IMR-90 (cell line): ENCODE measurements at regions not wholly inside any gene's neighbourhood (a gene's known extent, or its start where the extent isn't known, plus 50 kb on each side); places are given as distances from the start of the nearest gene placed in this dataset.

ENCODE experiments used
- ATAC-seq: fragments of 200-7000 bp; cut with Tn5 transposase; 2 replicates; pipeline ENCODE4 v1.9.1; 2020; ENCODE audit warnings: low read depth, mild to moderate bottlenecking, moderate library complexity
- BruUV-seq: library from RNA; stranded (reverse); fragments of 400-500 nt; replicated peaks from 2 replicates; lab custom pipeline; 2021; lab: Mats Ljungman, UMichigan
- CTCF ChIA-PET: fragments of 300-600 bp; formaldehyde crosslinking; extraction: SDS; loops from one replicate; lab custom pipeline; 2021; ENCODE audit warnings: antibody characterized with exemption; lab: Yijun Ruan, JAX
- POLR2A ChIA-PET: fragments of 300-600 bp; sonication (Branson Sonifier 250); formaldehyde crosslinking; loops from one replicate; lab custom pipeline; 2022; ENCODE audit warnings: antibody characterized with exemption; ENCODE audit not compliant: unreplicated experiment; lab: Charles Lee
- DNase-seq: peaks from one replicate; pipeline ENCODE4 v3.0.0; 2013
- H2AFZ ChIP-seq: replicated peaks from 2 replicates; pipeline ENCODE3; 2013; ENCODE audit warnings: low read length, mild to moderate bottlenecking; ENCODE audit not compliant: poor library complexity
- H2AK5ac ChIP-seq: 2 replicates; pipeline ENCODE4 v1.6.1; 2013; ENCODE audit warnings: low read depth, low read length, inconsistent platforms
- H2AK9ac ChIP-seq: replicated peaks from 2 replicates; pipeline ENCODE3; 2013; ENCODE audit warnings: mild to moderate bottlenecking, low read depth, low read length, moderate library complexity; ENCODE audit not compliant: poor library complexity
- H2BK120ac ChIP-seq: 2 replicates; pipeline ENCODE4 v1.6.1; 2013; ENCODE audit warnings: low read depth, low read length, inconsistent platforms
- H2BK15ac ChIP-seq: 3 replicates; pipeline ENCODE4 v1.6.1; 2013; ENCODE audit warnings: low read depth, low read length, inconsistent platforms
- H2BK20ac ChIP-seq: 2 replicates; pipeline ENCODE4 v1.6.1; 2013; ENCODE audit warnings: low read depth, mild to moderate bottlenecking, inconsistent platforms, low read length, moderate library complexity
- H2BK5ac ChIP-seq: 2 replicates; pipeline ENCODE4 v1.6.1; 2013; ENCODE audit warnings: mild to moderate bottlenecking, low read depth, low read length, inconsistent platforms; ENCODE audit not compliant: poor library complexity, severe bottlenecking
- H3K14ac ChIP-seq: replicated peaks from 2 replicates; pipeline ENCODE4 v1.6.1; 2013; ENCODE audit warnings: low read depth, low read length, inconsistent platforms
- H3K18ac ChIP-seq: 2 replicates; pipeline ENCODE4 v1.6.1; 2013; ENCODE audit warnings: low read depth, low read length, control low read depth
- H3K23ac ChIP-seq: 2 replicates; pipeline ENCODE4 v1.6.1; 2013; ENCODE audit warnings: low read depth, low read length, inconsistent platforms
- H3K27ac ChIP-seq: 2 replicates; pipeline ENCODE4 v1.5.1; 2013; ENCODE audit warnings: mild to moderate bottlenecking, control low read depth, low read length; ENCODE audit not compliant: insufficient read depth
- H3K27me3 ChIP-seq: 2 replicates; pipeline ENCODE4 v1.6.1; 2013; ENCODE audit warnings: low read length; ENCODE audit not compliant: control insufficient read depth, insufficient read depth
- H3K36me3 ChIP-seq: 2 replicates; pipeline ENCODE4 v1.6.1; 2013; ENCODE audit warnings: low read length, mixed read lengths; ENCODE audit not compliant: control insufficient read depth, insufficient read depth
- H3K4ac ChIP-seq: 2 replicates; pipeline ENCODE4 v1.6.1; 2013; ENCODE audit warnings: low read depth, low read length, inconsistent platforms
- H3K4me1 ChIP-seq: 2 replicates; pipeline ENCODE4 v1.6.1; 2013; ENCODE audit warnings: low read length, mixed read lengths; ENCODE audit not compliant: control insufficient read depth, insufficient read depth
- H3K4me2 ChIP-seq: 2 replicates; pipeline ENCODE4 v1.6.1; 2013; ENCODE audit warnings: low read depth, mild to moderate bottlenecking, control low read depth, low read length, moderate library complexity
- H3K4me3 ChIP-seq: 2 replicates; pipeline ENCODE4 v1.5.1; 2013; ENCODE audit warnings: low read depth, mild to moderate bottlenecking, control low read depth, low read length, moderate library complexity; ENCODE audit not compliant: insufficient read depth
- H3K56ac ChIP-seq: 2 replicates; pipeline ENCODE4 v1.6.1; 2013; ENCODE audit warnings: low read length, inconsistent platforms; ENCODE audit not compliant: insufficient read depth; ENCODE audit errors: extremely low read depth
- H3K79me1 ChIP-seq, 2 experiments: 2 replicates each; pipeline ENCODE4 v1.6.1; 2013; ENCODE audit warnings: low read length in 2 of 2, inconsistent platforms in 1 of 2, low read depth in 1 of 2
- H3K9ac ChIP-seq: 2 replicates; pipeline ENCODE4 v1.6.1; 2013; ENCODE audit warnings: low read depth, low read length, control low read depth
- H3K9me1 ChIP-seq: 2 replicates; pipeline ENCODE4 v1.6.1; 2013; ENCODE audit warnings: low read length, inconsistent platforms; ENCODE audit not compliant: insufficient read depth
- H3K9me3 ChIP-seq: 2 replicates; pipeline ENCODE4 v1.6.1; 2013; ENCODE audit warnings: low read length; ENCODE audit not compliant: control insufficient read depth, insufficient read depth
- H4K20me1 ChIP-seq: 2 replicates; pipeline ENCODE4 v1.6.1; 2013; ENCODE audit warnings: low read length, inconsistent platforms; ENCODE audit not compliant: insufficient read depth
- H4K5ac ChIP-seq: 2 replicates; pipeline ENCODE4 v1.6.1; 2013; ENCODE audit warnings: mild to moderate bottlenecking, low read depth, low read length, control low read depth
- H4K8ac ChIP-seq, 2 experiments: 2 replicates each; pipeline ENCODE4 v1.6.1; 2013; ENCODE audit warnings: low read depth in 2 of 2, low read length in 2 of 2, control low read depth in 1 of 2, inconsistent platforms in 1 of 2
- H4K91ac ChIP-seq: 2 replicates; pipeline ENCODE4 v1.6.1; 2013; ENCODE audit warnings: low read depth, low read length, inconsistent platforms; ENCODE audit not compliant: insufficient read depth
- RAD21 ChIP-seq: IDR thresholded peaks from 2 replicates; pipeline ENCODE4 v1.6.1; 2012; ENCODE audit warnings: low read length, improper control_type of control experiment
- dilution Hi-C: fragments of 300-500 bp; cut with HindIII; formaldehyde crosslinking; loops from one replicate; pipeline ENCODE4 v1.14.3; 2018; ENCODE audit warnings: low sequenced_read_pairs; ENCODE audit not compliant: unreplicated experiment
- in situ Hi-C: fragments of 300-500 bp; cut with MboI; formaldehyde crosslinking; loops from 3 replicates; pipeline ENCODE4 v1.14.3; 2019; ENCODE audit warnings: low sequenced_read_pairs, inconsistent platforms, mixed read lengths
- intact Hi-C: fragments of 100-400 bp; cut with micrococcal nuclease; formaldehyde crosslinking; loops from 2 replicates; pipeline ENCODE4 v1.10.0; 2022

DNA sequence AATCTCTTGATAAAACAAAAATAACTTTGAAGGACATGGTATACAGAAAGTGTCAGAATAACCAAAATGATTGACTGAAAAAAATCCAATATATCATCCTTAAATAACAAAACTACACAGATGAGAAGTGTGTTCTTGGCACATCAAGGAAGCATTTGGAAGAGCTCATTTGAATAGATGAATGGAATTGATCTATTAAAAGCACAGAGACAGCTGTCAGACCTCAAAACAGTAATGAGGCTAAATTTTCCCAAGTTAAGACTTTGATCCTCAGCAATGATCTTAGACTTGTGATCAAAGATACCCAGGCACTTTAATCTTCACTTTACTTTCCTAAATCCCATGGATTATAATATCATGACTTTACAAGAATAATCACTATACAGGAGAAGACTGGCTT, 395.4 kb upstream of the NFE2L3 start:
- no peak for ATAC-seq
- CTCF ChIA-PET = no interaction called here
- no TSS peak for BruUV-seq
- H4K5ac ChIP-seq = no peak overlapping the region
- dilution Hi-C loops (no loop called here), in situ Hi-C loops (no loop called here), intact Hi-C loops (no loop called here)
- no peaks in the 10 kb centered on the region for H4K20me1 ChIP-seq
- no peaks in the 10 kb centered on the region for H3K79me1 ChIP-seq
- H3K9ac ChIP-seq = no peak overlapping the region
- no peak overlapping the region for H3K4ac ChIP-seq
- no peak overlapping the region for H3K4me2 ChIP-seq
- H3K18ac ChIP-seq = no peak overlapping the region
- H3K56ac ChIP-seq = no peak overlapping the region
- no peaks in the 10 kb centered on the region for H3K36me3 ChIP-seq
- H2BK120ac ChIP-seq = no peak overlapping the region
- no peak overlapping the region for H3K27ac ChIP-seq
- DNase-seq = no peak
- H2BK20ac ChIP-seq = no peak overlapping the region
- H3K4me3 ChIP-seq = no peak overlapping the region
- no peak overlapping the region for H2BK5ac ChIP-seq
- no peak overlapping the region for H2AFZ ChIP-seq
- no peak overlapping the region for H2BK15ac ChIP-seq
- H3K9me1 ChIP-seq = no peaks in the 10 kb centered on the region
- POLR2A ChIA-PET = no interaction called here
- no peak overlapping the region for H3K23ac ChIP-seq
- no peak for TF ChIP-seq RAD21
- H2AK5ac ChIP-seq = no peak overlapping the region
- no peaks in the 10 kb centered on the region; the same call in 1 of the 2 replicates for H3K4me1 ChIP-seq
- no peaks in the 10 kb centered on the region; the same call in 1 of the 2 replicates for H3K27me3 ChIP-seq
- H3K14ac ChIP-seq = no peak overlapping the region
- H4K8ac ChIP-seq = no peak overlapping the region
- H4K91ac ChIP-seq = no peak overlapping the region
- no peaks in the 10 kb centered on the region for H3K9me3 ChIP-seq
- H2AK9ac ChIP-seq = no peak overlapping the region
